GM23338 (cell line): ENCODE measurements at regions not wholly inside any gene's neighbourhood (a gene's known extent, or its start where the extent isn't known, plus 50 kb on each side); places are given as distances from the start of the nearest gene placed in this dataset.

Experiments
- CTCF ChIP-seq, 2 experiments: fragments of 200-600 bp in 1 of 2; sonication (generic) in 1 of 2; conservative IDR thresholded peaks; 2 replicates each; pipeline versions ENCODE4 v1.5.1 to v1.6.1; 2016 to 2017; ENCODE audit warnings: antibody characterized with exemption in 2 of 2, low read depth in 2 of 2, mild to moderate bottlenecking in 2 of 2, moderate library complexity in 1 of 2
- POLR2AphosphoS5 ChIP-seq: IDR thresholded peaks from 2 replicates; pipeline ENCODE4 v1.6.1; 2016; ENCODE audit warnings: antibody characterized with exemption, low read depth
- REST ChIP-seq: IDR thresholded peaks from one replicate; pipeline ENCODE4 v1.6.1; 2018; ENCODE audit warnings: antibody characterized with exemption; ENCODE audit not compliant: unreplicated experiment

- TF ChIP-seq CTCF (conservative IDR thresholded peaks at IDR 0.05; ENCODE audit: low read depth in 2 of 2) (no peak), REST (no peak), POLR2AphosphoS5 (no peak)
These were observed 158.5 kb upstream of the KL start for GRCh38 chr13:32857689-32858088.
